ENCODE measurements at regions not wholly inside any gene's neighbourhood (a gene's known extent, or its start where the extent isn't known, plus 50 kb on each side); places are given as distances from the start of the nearest gene placed in this dataset.

- TF ChIP-seq YY1 (IDR thresholded peaks at IDR 0.05; ENCODE audit: insufficient read depth, insufficient read length) (no peak), SUZ12 (IDR thresholded peaks at IDR 0.05; ENCODE audit: extremely low read depth, insufficient read depth, insufficient read length) (no peak)
These were observed 259.6 kb upstream of the PELI2 start for GRCh38 chr14:55858604-55859003.
